Loucy (cell line): ENCODE measurements at regions not wholly inside any gene's neighbourhood (a gene's known extent, or its start where the extent isn't known, plus 50 kb on each side); places are given as distances from the start of the nearest gene placed in this dataset.

Source experiments
- CTCF ChIP-seq: fragments of 200-600 bp; sonication (generic); conservative IDR thresholded peaks from 2 replicates; pipeline ENCODE4 v1.5.1; 2014; ENCODE audit warnings: mild to moderate bottlenecking, antibody characterized with exemption, low read length
- EZH2phosphoT487 ChIP-seq: fragments of 200-600 bp; IDR thresholded peaks from 2 replicates; pipeline ENCODE4 v1.6.1; 2018; ENCODE audit warnings: antibody characterized with exemption, mild to moderate bottlenecking, moderate library complexity, borderline replicate concordance

DNA sequence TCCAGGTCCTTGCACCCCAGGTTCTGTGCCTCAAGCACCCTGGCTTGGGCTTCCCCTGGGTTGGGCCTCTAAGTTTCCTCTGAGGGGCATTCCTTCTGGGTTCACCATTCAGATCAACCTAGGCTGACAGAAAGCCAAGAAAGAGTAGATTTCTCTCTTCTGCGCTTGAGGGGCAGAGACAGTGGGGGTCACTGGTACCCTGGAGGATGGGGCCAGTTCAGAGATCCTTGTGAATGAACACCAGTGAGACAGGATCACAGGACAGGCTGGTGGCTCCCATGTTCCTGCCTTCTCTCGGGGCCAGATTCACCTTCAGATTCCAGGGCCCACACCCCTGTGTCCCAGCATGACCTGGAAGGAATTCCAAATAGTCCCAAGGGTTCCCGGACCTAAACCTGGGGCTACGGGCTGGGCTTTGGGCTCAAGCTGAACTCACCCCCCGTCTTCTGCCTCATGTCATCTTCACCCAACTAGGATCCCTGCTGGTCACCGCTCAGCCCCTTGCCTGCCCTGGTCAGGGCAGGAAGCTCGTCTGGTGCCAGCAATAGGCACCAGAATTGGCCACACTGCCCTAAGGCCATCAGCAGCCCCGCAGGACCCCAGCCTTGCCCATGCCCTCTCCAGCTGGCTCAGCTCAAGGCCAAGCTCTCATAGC, 91.8 kb upstream of the MVB12B start:
- TF ChIP-seq CTCF (no peak), EZH2phosphoT487 (no peak)
